Hematopoietic multipotent progenitor cell treated with erythropoietin and hydrocortisone succinate and interleukin-3 and kit ligand, for 17 days (in vitro differentiated cells): ENCODE measurements at regions not wholly inside any gene's neighbourhood (a gene's known extent, or its start where the extent isn't known, plus 50 kb on each side); places are given as distances from the start of the nearest gene placed in this dataset.

Source experiments
- DNase-seq: peaks from one replicate; pipeline ENCODE4 v3.0.0-alpha.2; 2015; ENCODE audit warnings: low spot score

- DNase-seq = no peak
These were observed 51.0 kb upstream of the F3 start for GRCh38 chr1:94592571-94592920.

- DNase-seq = no peak
These were observed 50.4 kb upstream of the F3 start for GRCh38 chr1:94591823-94592570.
